Lower lobe of right lung (tissue), 2 donors: ENCODE measurements at regions not wholly inside any gene's neighbourhood (a gene's known extent, or its start where the extent isn't known, plus 50 kb on each side); places are given as distances from the start of the nearest gene placed in this dataset.

Source experiments
- ATAC-seq, 2 donors: fragments of 200-7000 bp; cut with Tn5 transposase; one replicate each; pipeline ENCODE4 v1.9.1; 2020 to 2022; ENCODE audit warnings: mild to moderate bottlenecking in 2 of 2, moderate library complexity in 2 of 2
- DNase-seq: peaks from one replicate; pipeline ENCODE4 v3.0.0-alpha.2; 2020
- H3K27ac ChIP-seq: fragments of 200-600 bp; one replicate; pipeline ENCODE4 v1.8.0; 2022
- H3K27me3 ChIP-seq: fragments of 200-600 bp; one replicate; pipeline ENCODE4 v1.8.0; 2022; ENCODE audit warnings: low read depth
- H3K36me3 ChIP-seq: fragments of 200-600 bp; one replicate; pipeline ENCODE4 v1.8.0; 2022; ENCODE audit warnings: mild to moderate bottlenecking
- H3K4me1 ChIP-seq: fragments of 200-600 bp; one replicate; pipeline ENCODE4 v1.8.0; 2022
- H3K4me3 ChIP-seq: fragments of 200-600 bp; one replicate; pipeline ENCODE4 v1.8.0; 2022; ENCODE audit warnings: mild to moderate bottlenecking
- H3K9me3 ChIP-seq: fragments of 200-600 bp; one replicate; pipeline ENCODE4 v1.8.0; 2022
- CTCF ChIP-seq: fragments of 200-600 bp; IDR thresholded peaks from one replicate; pipeline ENCODE4 v1.8.0; 2022; ENCODE audit warnings: antibody characterized with exemption, mild to moderate bottlenecking
- intact Hi-C: fragments of 100-400 bp; cut with DNase I; formaldehyde crosslinking; loops from one replicate; pipeline ENCODE4 v1.11.0; 2022
- donor health status: DM: no; HTN: yes; CAD: no; lungs with severe emphysema.

- H3K36me3 ChIP-seq, result no peaks in the 10 kb centered on the region
- ATAC-seq (no peak), DNase-seq (no peak)
- no peaks in the 10 kb centered on the region for H3K9me3 ChIP-seq
- no peaks in the 10 kb centered on the region for H3K27me3 ChIP-seq
- H3K27ac ChIP-seq, result no peak overlapping the region
- TF ChIP-seq CTCF, result no peak
- intact Hi-C loops, result no loop called here
- no peak overlapping the region for H3K4me3 ChIP-seq
- H3K4me1 ChIP-seq, result no peaks in the 10 kb centered on the region
Measured at GRCh38 chr4:134145369-134145768, 56.2 kb downstream of the PABPC4L start.

GRCh38 chr4:134144337-134144736, 57.3 kb downstream of the PABPC4L start:
- DNase-seq (no peak), ATAC-seq (no peak)
- no peak for TF ChIP-seq CTCF
- Histone ChIP-seq H3K9me3 (no peaks in the 10 kb centered on the region), H3K4me1 (no peaks in the 10 kb centered on the region), H3K36me3 (no peaks in the 10 kb centered on the region), H3K27me3 (no peaks in the 10 kb centered on the region), H3K4me3 (no peak overlapping the region), H3K27ac (no peak overlapping the region)
- intact Hi-C loops, result no loop called here

- TF ChIP-seq CTCF, result no peak
- Histone ChIP-seq H3K27ac (no peak overlapping the region), H3K27me3 (no peaks in the 10 kb centered on the region), H3K4me1 (no peaks in the 10 kb centered on the region), H3K4me3 (no peak overlapping the region), H3K9me3 (no peaks in the 10 kb centered on the region), H3K36me3 (no peaks in the 10 kb centered on the region)
- ATAC-seq (no peak), DNase-seq (no peak)
- intact Hi-C loops, result no loop called here
Measured at GRCh38 chr4:134141728-134142127, 59.9 kb downstream of the PABPC4L start.

GRCh38 chr4:134139188-134139587, 62.4 kb downstream of the PABPC4L start:
- no peaks in the 10 kb centered on the region for H3K36me3 ChIP-seq
- ATAC-seq (no peak), DNase-seq (no peak)
- TF ChIP-seq CTCF, result no peak
- H3K9me3 ChIP-seq, result no peaks in the 10 kb centered on the region
- H3K4me1 ChIP-seq, result no peaks in the 10 kb centered on the region
- no peak overlapping the region for H3K4me3 ChIP-seq
- no peak overlapping the region for H3K27ac ChIP-seq
- intact Hi-C loops, result no loop called here
- H3K27me3 ChIP-seq, result no peaks in the 10 kb centered on the region

- no peak for ATAC-seq
- no peaks in the 10 kb centered on the region for H3K9me3 ChIP-seq
- no peaks in the 10 kb centered on the region for H3K36me3 ChIP-seq
- intact Hi-C loops, result no loop called here
- no peak overlapping the region for H3K4me3 ChIP-seq
- DNase-seq, result no peak
- H3K27me3 ChIP-seq, result no peaks in the 10 kb centered on the region
- H3K4me1 ChIP-seq, result no peaks in the 10 kb centered on the region
- H3K27ac ChIP-seq, result no peak overlapping the region
- TF ChIP-seq CTCF, result no peak
Measured at GRCh38 chr4:134132086-134132783, 69.4 kb downstream of the PABPC4L start.
